ENCODE measurements at regions not wholly inside any gene's neighbourhood (a gene's known extent, or its start where the extent isn't known, plus 50 kb on each side); places are given as distances from the start of the nearest gene placed in this dataset.

- no peaks in the 10 kb centered on the region for H3K4me1 ChIP-seq (ENCODE audit: control insufficient read depth, insufficient read depth, low read length)
- H3K27ac ChIP-seq (ENCODE audit: low read length) = no peak overlapping the region
- H3K36me3 ChIP-seq (ENCODE audit: control insufficient read depth, insufficient read depth, low read length) = no peaks in the 10 kb centered on the region
- DNase-seq (ENCODE audit: low read depth, low spot score) (no peak), ATAC-seq (no peak)
- intact Hi-C loops (cut with micrococcal nuclease; ENCODE audit: unreplicated experiment) (no loop called here), in situ Hi-C loops (cut with HindIII; ENCODE audit: low pct_unique_long_range_greater_than_20kb, low sequenced_read_pairs) (no loop called here)
- H3K9me3 ChIP-seq (ENCODE audit: control insufficient read depth, insufficient read depth, low read depth, low read length) = no peaks in the 10 kb centered on the region
- no peak for TF ChIP-seq REST (IDR thresholded peaks at IDR 0.05; ENCODE audit: insufficient read depth in 1 of 2, low read depth in 2 of 2, low read length in 1 of 2)
- no TSS peak for BruUV-seq (replicated peaks)
- H3K4me3 ChIP-seq (ENCODE audit: low read depth in 2 of 2, low read length in 2 of 2) = no peak overlapping the region
- POLR2A ChIA-PET = no interaction called here
- CTCF ChIA-PET = no interaction called here
- no peaks in the 10 kb centered on the region for H3K27me3 ChIP-seq (ENCODE audit: control insufficient read depth, insufficient read depth, low read length)
These were observed 232.2 kb downstream of the EMP1 start for GRCh38 chr12:13428538-13429265.

GRCh38 chr12:13425766-13426165, 229.2 kb downstream of the EMP1 start:
- H3K36me3 ChIP-seq (ENCODE audit: control insufficient read depth, insufficient read depth, low read length) = no peaks in the 10 kb centered on the region
- no peak overlapping the region for H3K4me3 ChIP-seq (ENCODE audit: low read depth in 2 of 2, low read length in 2 of 2)
- CTCF ChIA-PET = no interaction called here
- no peak for ATAC-seq
- in situ Hi-C loops (cut with HindIII; ENCODE audit: low pct_unique_long_range_greater_than_20kb, low sequenced_read_pairs) = no loop called here
- TF ChIP-seq TCF7L2 (IDR thresholded peaks at IDR 0.05; ENCODE audit: low read depth, low read length) = no peak
- no peak for TF ChIP-seq SIN3A (IDR thresholded peaks at IDR 0.05; ENCODE audit: borderline replicate concordance, insufficient read depth, low read depth, low read length)
- no peak for TF ChIP-seq CTCF (IDR thresholded peaks at IDR 0.05)
- no peak for TF ChIP-seq REST (IDR thresholded peaks at IDR 0.05; ENCODE audit: insufficient read depth in 1 of 2, low read depth in 2 of 2, low read length in 1 of 2)
- no TSS peak for BruUV-seq (replicated peaks)
- POLR2A ChIA-PET = no interaction called here
- no peaks in the 10 kb centered on the region for H3K9me3 ChIP-seq (ENCODE audit: control insufficient read depth, insufficient read depth, low read depth, low read length)
- H3K4me1 ChIP-seq (ENCODE audit: control insufficient read depth, insufficient read depth, low read length) = no peaks in the 10 kb centered on the region
- intact Hi-C loops (cut with micrococcal nuclease; ENCODE audit: unreplicated experiment) = no loop called here
- H3K27ac ChIP-seq (ENCODE audit: low read length) = no peak overlapping the region
- no peaks in the 10 kb centered on the region for H3K27me3 ChIP-seq (ENCODE audit: control insufficient read depth, insufficient read depth, low read length)
- DNase-seq (ENCODE audit: low read depth, low spot score) = no peak

Data from Panc1 (cell line).